Heart left ventricle (tissue), 16 donors: ENCODE measurements at regions not wholly inside any gene's neighbourhood (a gene's known extent, or its start where the extent isn't known, plus 50 kb on each side); places are given as distances from the start of the nearest gene placed in this dataset.

Source experiments
- ATAC-seq, 4 donors: fragments of 200-7000 bp; cut with Tn5 transposase; one replicate each; pipeline ENCODE4 v1.9.1; 2020 to 2022; ENCODE audit warnings: moderate library complexity in 4 of 4, mild to moderate bottlenecking in 3 of 4, moderate number of reproducible peaks in 1 of 4
- DNase-seq, 5 donors: peaks; one replicate each; pipeline ENCODE4 v3.0.0-alpha.2; 2020
- H3K27ac ChIP-seq, 12 donors: fragments of 200-600 bp; sonication (generic) in 4 of 12; one replicate each; pipeline versions ENCODE4 v1.5.0 to v1.8.0; 2016 to 2022; ENCODE audit warnings: mild to moderate bottlenecking in 2 of 12
- H3K27me3 ChIP-seq, 9 donors: fragments of 200-600 bp; sonication (generic) in 2 of 9; one replicate each; pipeline versions ENCODE4 v1.5.1 to v1.8.0; 2016 to 2022; ENCODE audit warnings: mild to moderate bottlenecking in 3 of 9
- H3K36me3 ChIP-seq, 9 donors: fragments of 200-600 bp; sonication (generic) in 2 of 9; one replicate each; pipeline versions ENCODE4 v1.5.0 to v1.8.0; 2018 to 2022; ENCODE audit warnings: mild to moderate bottlenecking in 2 of 9
- H3K4me1 ChIP-seq, 12 donors: fragments of 200-600 bp; sonication (generic) in 4 of 12; one replicate each; pipeline versions ENCODE4 v1.5.0 to v1.8.0; 2016 to 2022; ENCODE audit warnings: mild to moderate bottlenecking in 3 of 12
- H3K4me3 ChIP-seq, 12 donors: fragments of 200-600 bp; sonication (generic) in 4 of 12; one replicate each; pipeline versions ENCODE4 v1.5.0 to v1.8.0; 2017 to 2022; ENCODE audit warnings: mild to moderate bottlenecking in 9 of 12, moderate library complexity in 4 of 12
- H3K9me3 ChIP-seq, 12 donors: fragments of 200-600 bp; sonication (generic) in 4 of 12; one replicate each; pipeline versions ENCODE4 v1.5.0 to v1.8.0; 2016 to 2022; ENCODE audit warnings: mild to moderate bottlenecking in 1 of 12
- POLR2A ChIP-seq, 2 donors: fragments of 450-650 bp; IDR thresholded peaks; one replicate each; pipeline ENCODE4 v1.6.1; 2017; ENCODE audit warnings: antibody characterized with exemption in 2 of 2, mild to moderate bottlenecking in 2 of 2, moderate library complexity in 2 of 2
- whole genome bisulfite sequencing, 4 donors: extraction: QIAGEN DNeasy Blood & Tissue Kit in 2 of 4; methylation state at CpG; one replicate each; pipeline versions ENCODE4 v1.1.5 to v1.1.7; 2013 to 2018; 5-methylcytosine and 5-hydroxymethylcytosine counted together
- intact Hi-C, 10 donors: fragments of 100-400 bp; cut with DNase I; formaldehyde crosslinking; loops; one replicate each; pipeline versions ENCODE4 v1.11.1 to v1.14.2; 2022
- TF ChIP-seq, protein P1 (sequence below), 12 donors: fragments of 200-600 bp; sonication (generic) in 4 of 12; IDR thresholded peaks; one replicate each; pipeline versions ENCODE4 v1.5.0 to v1.8.0; 2018 to 2022; ENCODE audit warnings: antibody characterized with exemption in 12 of 12, mild to moderate bottlenecking in 5 of 12
- donor health status: ischemic (EF 13 %, LVEDD 7.1; RV severe dilation, severe dysfunction).
- donor health status: healthy with polysubstance abuse.
- donor health status: DM: no; HTN: yes; CAD: no.
- donor health status: DM: no; HTN: no; CAD: no.
- donor health status: ischemic (EF 25% LVEDD 6.9; RV normal size, moderate dysfunction).
- donor health status: ischemic (EF 25% LVEDD 5.7; RV mildly dilated, moderate dysfunction).
- donor health status: healthy.
- donor health status: DM: yes; HTN: yes; CAD: no.
- donor health status: ischemic (EF 35%, LVEDD 5.7; RV mildly dilated, moderate dysfunction).
- donor health status: nonischemic (EF 11% LVEDD 7.7; RV severe dilation, severe dysfunction).
- donor health status: DM: yes; HTN: yes; CAD: no.
- donor health status: PGD.
- donor health status: ischemic (EF 29% LVEDD 5.4; RV normal size, mild dysfunction).
- donor health status: nonischemic (EF 23%, LVEDD 6.1; RV moderate dilation, normal function).

- intact Hi-C loops, result no loop called here
- peaks cover 0 to 7% (median 0%) of the 10 kb centered on the region in 12 donors for H3K9me3 ChIP-seq
- H3K4me3 ChIP-seq, result no peak overlapping the region
- no peaks in the 10 kb centered on the region for H3K36me3 ChIP-seq
- 63 to 79% (median 75%) methylated on average over 1 of the region's 1 CpG for WGBS, 4 donors
- TF ChIP-seq, protein P1, sequence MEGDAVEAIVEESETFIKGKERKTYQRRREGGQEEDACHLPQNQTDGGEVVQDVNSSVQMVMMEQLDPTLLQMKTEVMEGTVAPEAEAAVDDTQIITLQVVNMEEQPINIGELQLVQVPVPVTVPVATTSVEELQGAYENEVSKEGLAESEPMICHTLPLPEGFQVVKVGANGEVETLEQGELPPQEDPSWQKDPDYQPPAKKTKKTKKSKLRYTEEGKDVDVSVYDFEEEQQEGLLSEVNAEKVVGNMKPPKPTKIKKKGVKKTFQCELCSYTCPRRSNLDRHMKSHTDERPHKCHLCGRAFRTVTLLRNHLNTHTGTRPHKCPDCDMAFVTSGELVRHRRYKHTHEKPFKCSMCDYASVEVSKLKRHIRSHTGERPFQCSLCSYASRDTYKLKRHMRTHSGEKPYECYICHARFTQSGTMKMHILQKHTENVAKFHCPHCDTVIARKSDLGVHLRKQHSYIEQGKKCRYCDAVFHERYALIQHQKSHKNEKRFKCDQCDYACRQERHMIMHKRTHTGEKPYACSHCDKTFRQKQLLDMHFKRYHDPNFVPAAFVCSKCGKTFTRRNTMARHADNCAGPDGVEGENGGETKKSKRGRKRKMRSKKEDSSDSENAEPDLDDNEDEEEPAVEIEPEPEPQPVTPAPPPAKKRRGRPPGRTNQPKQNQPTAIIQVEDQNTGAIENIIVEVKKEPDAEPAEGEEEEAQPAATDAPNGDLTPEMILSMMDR (IDR thresholded peaks at IDR 0.05), result no peak
- TF ChIP-seq POLR2A (IDR thresholded peaks at IDR 0.05), result no peak
- no peak overlapping the region for H3K27ac ChIP-seq
- no peak for ATAC-seq
- H3K4me1 ChIP-seq, result no peaks in the 10 kb centered on the region
- no peaks in the 10 kb centered on the region for H3K27me3 ChIP-seq
- DNase-seq, result no peak
Measured at GRCh38 chr16:51276336-51276735, 125.3 kb upstream of the SALL1 start.

DNA sequence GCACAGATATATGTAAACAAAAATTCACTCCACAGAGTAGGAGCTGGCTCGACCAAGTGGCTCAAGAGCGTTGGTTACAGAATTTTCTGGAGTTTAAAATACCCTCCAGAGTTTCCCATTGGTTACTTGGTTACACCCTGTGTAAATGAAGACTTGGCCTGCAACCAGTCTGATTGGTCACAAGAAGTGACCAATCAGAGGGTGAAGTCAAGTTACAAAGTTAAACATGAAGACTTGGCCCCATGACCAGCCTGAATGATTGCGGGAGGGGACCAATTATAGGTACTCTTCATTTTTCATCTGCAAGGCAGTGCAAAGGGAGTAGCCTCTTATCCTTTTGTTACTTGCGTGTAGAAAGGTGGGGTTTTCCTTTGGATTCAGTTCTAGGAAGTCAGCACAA lies 121.3 kb upstream of the SALL1 start:
- TF ChIP-seq, protein P1 (IDR thresholded peaks at IDR 0.05), result no peak
- no peak for TF ChIP-seq POLR2A (IDR thresholded peaks at IDR 0.05)
- H3K9me3 ChIP-seq, result peaks cover 0 to 7% (median 0%) of the 10 kb centered on the region in 12 donors
- no peaks in the 10 kb centered on the region for H3K36me3 ChIP-seq
- no peaks in the 10 kb centered on the region for H3K4me1 ChIP-seq
- no peak overlapping the region for H3K4me3 ChIP-seq
- 72 to 80% (median 75%) methylated on average over 4 of the region's 4 CpGs for WGBS, 4 donors
- DNase-seq, result no peak
- intact Hi-C loops, result no loop called here
- H3K27ac ChIP-seq, result no peak overlapping the region
- no peaks in the 10 kb centered on the region for H3K27me3 ChIP-seq
- no peak for ATAC-seq

DNA sequence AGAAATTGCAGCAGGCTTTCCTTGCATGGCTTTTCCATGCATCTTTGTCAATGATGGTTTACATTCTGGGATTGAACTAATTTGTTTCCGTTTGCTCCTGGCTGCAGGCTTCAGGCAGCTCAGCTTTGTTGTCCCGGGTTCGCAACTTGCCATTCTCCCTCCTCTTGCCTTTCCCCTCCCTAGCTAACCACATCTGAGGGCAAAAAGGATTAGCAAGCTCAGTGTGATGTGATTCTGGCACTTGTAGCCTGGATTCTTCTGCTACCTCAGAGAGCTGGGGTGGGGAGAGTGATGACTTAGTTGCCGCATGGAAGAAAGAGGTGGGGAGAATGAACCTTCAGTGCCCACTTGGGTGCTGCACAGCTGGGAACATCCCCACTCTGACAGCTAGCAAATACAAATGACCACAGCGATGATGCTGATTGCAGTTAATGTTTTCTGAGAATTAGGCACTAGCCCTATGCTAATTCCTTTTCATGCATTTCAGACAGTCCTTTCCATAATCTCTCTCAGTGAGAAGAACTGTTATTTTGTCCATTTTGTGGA lies 120.2 kb upstream of the SALL1 start:
- ATAC-seq (no peak), DNase-seq (no peak)
- Histone ChIP-seq H3K27me3 (no peaks in the 10 kb centered on the region), H3K36me3 (no peaks in the 10 kb centered on the region), H3K4me3 (no peak overlapping the region), H3K4me1 (no peaks in the 10 kb centered on the region), H3K27ac (no peak overlapping the region), H3K9me3 (no peaks in the 10 kb centered on the region)
- TF ChIP-seq POLR2A (IDR thresholded peaks at IDR 0.05), result no peak
- TF ChIP-seq, protein P1 (IDR thresholded peaks at IDR 0.05), result no peak
- 47 to 61% (median 56%) methylated on average over 5 of the region's 5 CpGs for WGBS, 4 donors
- intact Hi-C loops, result no loop called here

GRCh38 chr16:51268237-51268636 lies 117.2 kb upstream of the SALL1 start:
- 11 to 23% (median 18%) methylated on average over 4 of the region's 4 CpGs for WGBS, 4 donors

More at GRCh38 chr16:51268237-51268636, 117.2 kb upstream of the SALL1 start:
- intact Hi-C loops, result no loop called here
- ATAC-seq (no peak), DNase-seq (no peak)
- Histone ChIP-seq H3K27me3 (no peaks in the 10 kb centered on the region), H3K27ac (no peak overlapping the region), H3K9me3 (peaks cover 0 to 6% (median 0%) of the 10 kb centered on the region in 12 donors), H3K4me1 (no peaks in the 10 kb centered on the region), H3K36me3 (no peaks in the 10 kb centered on the region), H3K4me3 (no peak overlapping the region)
- TF ChIP-seq POLR2A (IDR thresholded peaks at IDR 0.05), result no peak
- TF ChIP-seq, protein P1 (IDR thresholded peaks at IDR 0.05), result no peak
